RWPE2 (cell line): ENCODE measurements at regions not wholly inside any gene's neighbourhood (a gene's known extent, or its start where the extent isn't known, plus 50 kb on each side); places are given as distances from the start of the nearest gene placed in this dataset.

Experiments
- ATAC-seq: fragments of 200-7000 bp; cut with Tn5 transposase; 3 replicates; pipeline ENCODE4 v1.9.1; 2021; ENCODE audit warnings: low read depth
- DNase-seq: peaks from one replicate; pipeline ENCODE4 v3.0.0-alpha.2; 2020; ENCODE audit warnings: low spot score
- H3K27ac ChIP-seq: fragments of 450-650 bp; 2 replicates; pipeline ENCODE4 v1.5.1; 2017; ENCODE audit warnings: mild to moderate bottlenecking; ENCODE audit not compliant: poor library complexity, severe bottlenecking
- H3K27me3 ChIP-seq: fragments of 250-450 bp; sonication (Bioruptor Pico); 2 replicates; pipeline ENCODE4 v1.5.1; 2021; ENCODE audit warnings: mild to moderate bottlenecking, moderate library complexity; ENCODE audit not compliant: insufficient read depth, poor library complexity, severe bottlenecking
- H3K36me3 ChIP-seq: fragments of 250-450 bp; sonication (Bioruptor Pico); 2 replicates; pipeline ENCODE4 v1.5.1; 2020; ENCODE audit warnings: low read depth, mild to moderate bottlenecking, moderate library complexity
- H3K4me1 ChIP-seq: fragments of 250-450 bp; sonication (Bioruptor Pico); 2 replicates; pipeline ENCODE4 v1.5.1; 2021; ENCODE audit warnings: mild to moderate bottlenecking, moderate library complexity; ENCODE audit not compliant: insufficient read depth, poor library complexity, severe bottlenecking
- H3K4me3 ChIP-seq: fragments of 250-450 bp; sonication (Bioruptor Pico); 2 replicates; pipeline ENCODE4 v1.5.1; 2021; ENCODE audit warnings: mild to moderate bottlenecking, moderate library complexity; ENCODE audit not compliant: severe bottlenecking
- H3K9me3 ChIP-seq: fragments of 250-450 bp; sonication (Bioruptor Pico); 2 replicates; pipeline ENCODE4 v1.5.1; 2021; ENCODE audit warnings: mild to moderate bottlenecking, moderate library complexity; ENCODE audit not compliant: severe bottlenecking
- TF ChIP-seq, protein P1 (sequence below): fragments of 450-650 bp; IDR thresholded peaks from one replicate; pipeline ENCODE4 v1.5.1; 2017; ENCODE audit warnings: mild to moderate bottlenecking, moderate library complexity; ENCODE audit not compliant: poor library complexity, severe bottlenecking

DNA sequence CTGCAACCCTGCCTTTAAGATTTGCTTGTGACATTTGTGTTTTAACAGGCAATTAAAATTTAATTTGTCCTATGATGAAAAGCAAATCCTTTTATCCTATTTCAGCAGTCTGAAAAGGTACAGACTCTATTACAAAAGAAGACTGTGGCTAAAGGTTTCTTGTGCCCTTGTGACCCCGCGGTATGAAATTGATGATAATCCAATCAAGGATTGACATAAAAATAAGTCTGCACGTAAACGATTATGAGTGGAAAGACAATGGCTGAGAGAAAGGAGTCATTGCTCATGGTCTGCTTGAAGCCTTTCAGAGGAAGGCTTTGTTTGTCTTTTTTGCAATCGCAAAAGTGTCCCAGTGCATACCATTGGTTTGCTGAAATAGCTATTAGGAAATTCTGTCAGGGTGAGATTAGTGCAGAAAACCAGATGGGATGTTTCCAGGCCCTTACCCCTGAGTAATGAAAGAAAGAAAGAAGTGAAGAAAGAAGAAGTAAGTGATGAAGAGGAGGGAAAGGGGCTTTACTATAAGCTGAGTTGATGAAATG lies 867.8 kb upstream of the CDH8 start:
- no peaks in the 10 kb centered on the region for H3K27me3 ChIP-seq
- no peak overlapping the region for H3K27ac ChIP-seq
- no peaks in the 10 kb centered on the region for H3K36me3 ChIP-seq
- ATAC-seq = no peak
- DNase-seq = no peak
- H3K4me3 ChIP-seq = no peak overlapping the region
- no peaks in the 10 kb centered on the region for H3K9me3 ChIP-seq
- TF ChIP-seq, protein P1, sequence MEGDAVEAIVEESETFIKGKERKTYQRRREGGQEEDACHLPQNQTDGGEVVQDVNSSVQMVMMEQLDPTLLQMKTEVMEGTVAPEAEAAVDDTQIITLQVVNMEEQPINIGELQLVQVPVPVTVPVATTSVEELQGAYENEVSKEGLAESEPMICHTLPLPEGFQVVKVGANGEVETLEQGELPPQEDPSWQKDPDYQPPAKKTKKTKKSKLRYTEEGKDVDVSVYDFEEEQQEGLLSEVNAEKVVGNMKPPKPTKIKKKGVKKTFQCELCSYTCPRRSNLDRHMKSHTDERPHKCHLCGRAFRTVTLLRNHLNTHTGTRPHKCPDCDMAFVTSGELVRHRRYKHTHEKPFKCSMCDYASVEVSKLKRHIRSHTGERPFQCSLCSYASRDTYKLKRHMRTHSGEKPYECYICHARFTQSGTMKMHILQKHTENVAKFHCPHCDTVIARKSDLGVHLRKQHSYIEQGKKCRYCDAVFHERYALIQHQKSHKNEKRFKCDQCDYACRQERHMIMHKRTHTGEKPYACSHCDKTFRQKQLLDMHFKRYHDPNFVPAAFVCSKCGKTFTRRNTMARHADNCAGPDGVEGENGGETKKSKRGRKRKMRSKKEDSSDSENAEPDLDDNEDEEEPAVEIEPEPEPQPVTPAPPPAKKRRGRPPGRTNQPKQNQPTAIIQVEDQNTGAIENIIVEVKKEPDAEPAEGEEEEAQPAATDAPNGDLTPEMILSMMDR = no peak
- H3K4me1 ChIP-seq = no peaks in the 10 kb centered on the region

DNA sequence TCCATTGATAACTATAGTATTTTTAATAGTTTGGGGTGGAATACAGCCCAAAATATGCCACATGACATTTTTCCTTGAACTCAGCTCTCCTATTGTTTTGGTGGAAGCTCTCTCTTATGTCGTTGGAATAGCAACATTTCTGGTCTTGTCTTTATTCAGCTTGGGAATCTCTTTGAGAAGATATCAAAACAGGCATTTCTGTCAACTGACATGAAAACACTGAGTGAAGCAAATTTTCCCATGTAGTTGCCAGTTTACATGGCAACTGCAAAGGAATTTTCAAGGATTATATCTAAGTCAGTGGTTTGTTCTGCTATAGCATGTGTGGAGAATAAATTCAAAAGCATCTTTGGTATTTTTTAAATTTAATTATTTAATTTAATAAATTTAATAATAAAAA lies 863.5 kb upstream of the CDH8 start:
- no peak for DNase-seq
- no peaks in the 10 kb centered on the region for H3K27me3 ChIP-seq
- H3K4me3 ChIP-seq = no peak overlapping the region
- ATAC-seq = no peak
- H3K27ac ChIP-seq = no peak overlapping the region
- no peaks in the 10 kb centered on the region for H3K4me1 ChIP-seq
- TF ChIP-seq, protein P1 = no peak
- no peaks in the 10 kb centered on the region for H3K9me3 ChIP-seq
- no peaks in the 10 kb centered on the region for H3K36me3 ChIP-seq

GRCh38 chr16:62889097-62889496 lies 852.9 kb upstream of the CDH8 start:
- H3K27ac ChIP-seq = no peak overlapping the region
- H3K9me3 ChIP-seq = no peaks in the 10 kb centered on the region
- TF ChIP-seq, protein P1 = no peak

GRCh38 chr16:62883509-62883908 lies 847.3 kb upstream of the CDH8 start:
- H3K27me3 ChIP-seq = no peaks in the 10 kb centered on the region
- no peak overlapping the region for H3K27ac ChIP-seq
- DNase-seq (no peak), ATAC-seq (no peak)
- TF ChIP-seq, protein P1 = no peak
- H3K4me3 ChIP-seq = no peak overlapping the region
- no peaks in the 10 kb centered on the region for H3K4me1 ChIP-seq
- H3K9me3 ChIP-seq = no peaks in the 10 kb centered on the region
- no peaks in the 10 kb centered on the region for H3K36me3 ChIP-seq

More at GRCh38 chr16:62889097-62889496, 852.9 kb upstream of the CDH8 start:
- Histone ChIP-seq H3K4me3 (no peak overlapping the region), H3K36me3 (no peaks in the 10 kb centered on the region), H3K27me3 (no peaks in the 10 kb centered on the region), H3K4me1 (no peaks in the 10 kb centered on the region)
- DNase-seq (no peak), ATAC-seq (no peak)

DNA sequence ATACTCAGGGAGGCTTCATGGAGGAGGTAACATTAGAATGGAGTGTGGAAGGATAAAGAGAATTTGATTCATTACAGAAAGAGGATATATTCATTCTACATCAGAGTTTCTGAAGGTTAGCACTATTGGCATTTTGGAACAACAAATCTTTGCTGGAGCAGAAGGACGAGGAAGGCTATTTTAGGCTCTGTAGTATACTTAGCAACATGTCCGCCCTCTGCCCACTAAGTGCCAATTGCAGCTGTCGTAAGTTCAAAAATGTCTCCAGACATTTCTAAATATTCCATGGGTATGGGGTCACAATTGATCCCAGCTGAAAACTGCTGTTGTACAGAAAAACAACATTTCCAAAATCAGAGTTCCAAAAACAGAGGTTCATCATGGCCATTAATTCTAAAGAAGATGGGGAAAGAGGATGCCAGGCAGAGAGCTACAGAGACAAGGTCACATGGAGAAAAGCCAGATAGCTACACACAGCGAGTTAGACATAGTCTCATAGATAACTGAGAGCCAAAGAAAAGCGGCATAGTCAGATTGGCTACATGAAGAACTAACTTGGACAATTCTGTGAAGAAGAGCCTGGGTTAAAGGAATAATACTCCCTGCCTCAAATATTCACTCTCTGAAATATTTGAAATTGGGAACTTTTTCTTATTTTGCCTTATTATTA lies 846.4 kb upstream of the CDH8 start:
- H3K4me3 ChIP-seq = no peak overlapping the region
- H3K4me1 ChIP-seq = no peaks in the 10 kb centered on the region
- no peaks in the 10 kb centered on the region for H3K27me3 ChIP-seq
- no peaks in the 10 kb centered on the region for H3K36me3 ChIP-seq
- ATAC-seq (no peak), DNase-seq (no peak)
- TF ChIP-seq, protein P1 = no peak
- H3K9me3 ChIP-seq = no peaks in the 10 kb centered on the region
- H3K27ac ChIP-seq = no peak overlapping the region
